Jurkat, Clone E6-1 (cell line): ENCODE measurements at regions not wholly inside any gene's neighbourhood (a gene's known extent, or its start where the extent isn't known, plus 50 kb on each side); places are given as distances from the start of the nearest gene placed in this dataset.
"Not testable (repeated sequence)": the region's sequence is repeated elsewhere in the genome, so short reads cannot be mapped to it uniquely, and the experiment has no call there.

Source experiments
- DNase-seq: peaks from one replicate; pipeline ENCODE4 v3.0.0-alpha.2; 2011; ENCODE audit warnings: low read depth, low spot score
- H3K4me3 ChIP-seq: 2 replicates; pipeline ENCODE4 v1.5.1; 2011; ENCODE audit warnings: mild to moderate bottlenecking, low read length, control low read depth, moderate library complexity

GRCh38 chr3:13185737-13186434 is 112.7 kb upstream of the IQSEC1 start:
- DNase-seq = no peak
- no peak overlapping the region for H3K4me3 ChIP-seq

- not testable (repeated sequence) for H3K4me3 ChIP-seq, DNase-seq
Observed at GRCh38 chr3:13179582-13180210, 106.5 kb upstream of the IQSEC1 start.

GRCh38 chr3:13179181-13179580 is 106.0 kb upstream of the IQSEC1 start:
- no peak for DNase-seq

GRCh38 chr3:13178107-13178506 is 104.9 kb upstream of the IQSEC1 start:
- no peak overlapping the region for H3K4me3 ChIP-seq
- no peak for DNase-seq

More at GRCh38 chr3:13179181-13179580, 106.0 kb upstream of the IQSEC1 start:
- no peak overlapping the region for H3K4me3 ChIP-seq

- DNase-seq = no peak
- H3K4me3 ChIP-seq = no peak overlapping the region
Observed at GRCh38 chr3:13177641-13178040, 104.4 kb upstream of the IQSEC1 start.

GRCh38 chr3:13177236-13177635 is 104.0 kb upstream of the IQSEC1 start:
- DNase-seq = no peak
- H3K4me3 ChIP-seq = no peak overlapping the region

- H3K4me3 ChIP-seq = no peak overlapping the region
- no peak for DNase-seq
Observed at GRCh38 chr3:13176445-13176844, 103.2 kb upstream of the IQSEC1 start.

- no peak for DNase-seq
- no peak overlapping the region for H3K4me3 ChIP-seq
Observed at GRCh38 chr3:13174803-13175135, 101.5 kb upstream of the IQSEC1 start.

- DNase-seq = no peak
- H3K4me3 ChIP-seq = no peak overlapping the region
Observed at GRCh38 chr3:13174011-13174802, 101.0 kb upstream of the IQSEC1 start.

- no peak for DNase-seq
- no peak overlapping the region for H3K4me3 ChIP-seq
Observed at GRCh38 chr3:13173186-13173585, 100.0 kb upstream of the IQSEC1 start.

GRCh38 chr3:13172644-13173013 is 99.4 kb upstream of the IQSEC1 start:
- H3K4me3 ChIP-seq = no peak overlapping the region
- no peak for DNase-seq

- DNase-seq = no peak
- no peak overlapping the region for H3K4me3 ChIP-seq
Observed at GRCh38 chr3:13171704-13172643, 98.7 kb upstream of the IQSEC1 start.

GRCh38 chr3:13170317-13170716 is 97.1 kb upstream of the IQSEC1 start:
- DNase-seq = no peak
- H3K4me3 ChIP-seq = no peak overlapping the region

- H3K4me3 ChIP-seq = no peak overlapping the region
- DNase-seq = no peak
Observed at GRCh38 chr3:13168391-13168790, 95.2 kb upstream of the IQSEC1 start.

- DNase-seq = no peak
- H3K4me3 ChIP-seq = no peak overlapping the region
Observed at GRCh38 chr3:13167829-13168228, 94.6 kb upstream of the IQSEC1 start.

GRCh38 chr3:13167064-13167743 is 94.0 kb upstream of the IQSEC1 start:
- DNase-seq = no peak
- no peak overlapping the region for H3K4me3 ChIP-seq

- no peak overlapping the region for H3K4me3 ChIP-seq
- no peak for DNase-seq
Observed at GRCh38 chr3:13166243-13167063, 93.2 kb upstream of the IQSEC1 start.

GRCh38 chr3:13165576-13165975 is 92.3 kb upstream of the IQSEC1 start:
- no peak overlapping the region for H3K4me3 ChIP-seq

More at GRCh38 chr3:13165576-13165975, 92.3 kb upstream of the IQSEC1 start:
- no peak for DNase-seq
